DOHH2 (cell line): ENCODE measurements at regions not wholly inside any gene's neighbourhood (a gene's known extent, or its start where the extent isn't known, plus 50 kb on each side); places are given as distances from the start of the nearest gene placed in this dataset.
A peak's percentile ranks its signal among the peaks of the same experiment; 100 is the strongest.

Experiments used
- H3F3A ChIP-seq: fragments of 200-600 bp; sonication (generic), shearing (Covaris generic); 2 replicates; pipeline ENCODE4 v1.6.0; 2016; ENCODE audit warnings: antibody characterized with exemption, mild to moderate bottlenecking; ENCODE audit not compliant: control insufficient read depth, insufficient read depth
- H3K27ac ChIP-seq: fragments of 200-600 bp; sonication (generic); 2 replicates; pipeline ENCODE4 v1.5.1; 2014; ENCODE audit warnings: low read depth, mild to moderate bottlenecking, low read length, moderate library complexity
- H3K27me3 ChIP-seq: fragments of 200-600 bp; sonication (generic); 2 replicates; pipeline ENCODE4 v1.6.1; 2014; ENCODE audit warnings: mild to moderate bottlenecking, low read length, mixed read lengths; ENCODE audit not compliant: control insufficient read depth
- H3K36me3 ChIP-seq: fragments of 200-600 bp; sonication (generic); 2 replicates; pipeline ENCODE4 v1.6.1; 2014; ENCODE audit warnings: mild to moderate bottlenecking, low read length, moderate library complexity, mixed read lengths; ENCODE audit not compliant: control insufficient read depth
- H3K4me1 ChIP-seq: fragments of 200-600 bp; sonication (generic); 2 replicates; pipeline ENCODE4 v1.6.1; 2014; ENCODE audit warnings: mild to moderate bottlenecking, low read length, mixed read lengths; ENCODE audit not compliant: control insufficient read depth
- H3K4me2 ChIP-seq: fragments of 200-600 bp; sonication (generic); 2 replicates; pipeline ENCODE4 v1.6.0; 2014; ENCODE audit warnings: mild to moderate bottlenecking, low read length, moderate library complexity
- H3K4me3 ChIP-seq: fragments of 200-600 bp; sonication (generic); 2 replicates; pipeline ENCODE4 v1.5.1; 2014; ENCODE audit warnings: mild to moderate bottlenecking, low read length, mixed read lengths
- H3K79me2 ChIP-seq: fragments of 200-600 bp; sonication (generic); 2 replicates; pipeline ENCODE4 v1.6.1; 2014; ENCODE audit warnings: mild to moderate bottlenecking, low read length, mixed read lengths; ENCODE audit not compliant: control insufficient read depth
- H3K9me2 ChIP-seq: fragments of 200-600 bp; sonication (generic); replicated peaks from 2 replicates; pipeline ENCODE4 v1.6.1; 2014; ENCODE audit warnings: mild to moderate bottlenecking, low read length, mixed read lengths; ENCODE audit not compliant: control insufficient read depth
- H3K9me3 ChIP-seq: fragments of 200-600 bp; sonication (generic); 2 replicates; pipeline ENCODE4 v1.6.1; 2014; ENCODE audit warnings: antibody characterized with exemption, low read length, mixed read lengths; ENCODE audit not compliant: control insufficient read depth, insufficient read depth
- H4K20me1 ChIP-seq: fragments of 200-600 bp; sonication (generic); 2 replicates; pipeline ENCODE4 v1.6.0; 2014; ENCODE audit warnings: low read depth, mild to moderate bottlenecking, antibody characterized with exemption, low read length, moderate library complexity; ENCODE audit not compliant: control insufficient read depth, insufficient read depth
- EZH2phosphoT487 ChIP-seq: fragments of 200-600 bp; sonication (generic); IDR thresholded peaks from 2 replicates; pipeline ENCODE4 v1.6.1; 2017; ENCODE audit warnings: borderline replicate concordance, mild to moderate bottlenecking, antibody characterized with exemption, low read length, moderate library complexity, mixed read lengths
- TF ChIP-seq, protein P1 (sequence below): fragments of 200-600 bp; sonication (generic); IDR thresholded peaks from one replicate; pipeline ENCODE4 v1.5.1; 2014; ENCODE audit warnings: antibody characterized with exemption, mild to moderate bottlenecking, low read depth, low read length; ENCODE audit not compliant: poor library complexity, severe bottlenecking

DNA sequence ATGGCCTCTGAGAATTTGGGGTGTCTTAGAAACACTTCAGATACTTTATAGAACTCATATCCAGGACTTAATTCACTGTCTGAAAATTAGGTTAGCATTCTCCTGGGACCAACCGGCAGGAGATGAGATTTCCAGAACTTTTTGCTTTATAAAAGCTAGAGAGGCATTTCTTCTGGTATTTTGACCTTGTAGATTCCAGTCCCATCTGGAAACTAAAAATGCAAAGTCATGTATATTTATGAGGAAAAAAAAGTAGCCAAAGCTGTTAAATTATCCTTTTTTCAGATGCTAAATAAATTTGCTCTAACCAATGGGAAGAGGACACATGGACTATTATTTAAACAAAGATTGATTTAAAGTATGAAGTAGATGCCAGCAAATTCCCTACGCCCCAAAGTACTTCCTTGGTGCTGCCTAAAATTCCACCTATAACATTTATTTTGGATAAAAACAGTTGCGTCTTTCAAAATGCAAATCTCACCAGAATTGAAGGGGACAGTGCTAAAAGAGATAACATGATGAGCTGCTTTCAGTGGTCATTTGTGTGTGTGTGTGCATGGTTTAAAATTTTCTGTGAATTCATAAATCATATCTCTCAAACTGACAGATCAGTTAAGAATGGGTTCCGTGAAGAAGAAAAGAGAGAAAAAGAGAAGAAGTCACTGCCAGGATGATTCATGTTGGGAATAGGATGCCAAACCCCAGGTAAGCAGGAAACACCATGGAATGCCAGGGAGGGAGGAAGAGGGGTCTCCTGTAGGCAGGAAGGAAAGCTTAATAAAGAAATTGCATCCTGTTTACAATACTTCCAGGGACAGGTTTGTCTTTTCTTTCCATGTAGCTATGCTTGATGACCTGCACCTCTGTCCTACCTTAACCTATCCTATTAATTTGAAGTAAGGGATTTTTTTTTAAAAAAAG lies 97.7 kb upstream of the RGS6 start:
- H3K9me3 ChIP-seq, result no peaks in the 10 kb centered on the region
- no peaks in the 10 kb centered on the region for H4K20me1 ChIP-seq
- TF ChIP-seq EZH2phosphoT487, result no peak
- TF ChIP-seq, protein P1, sequence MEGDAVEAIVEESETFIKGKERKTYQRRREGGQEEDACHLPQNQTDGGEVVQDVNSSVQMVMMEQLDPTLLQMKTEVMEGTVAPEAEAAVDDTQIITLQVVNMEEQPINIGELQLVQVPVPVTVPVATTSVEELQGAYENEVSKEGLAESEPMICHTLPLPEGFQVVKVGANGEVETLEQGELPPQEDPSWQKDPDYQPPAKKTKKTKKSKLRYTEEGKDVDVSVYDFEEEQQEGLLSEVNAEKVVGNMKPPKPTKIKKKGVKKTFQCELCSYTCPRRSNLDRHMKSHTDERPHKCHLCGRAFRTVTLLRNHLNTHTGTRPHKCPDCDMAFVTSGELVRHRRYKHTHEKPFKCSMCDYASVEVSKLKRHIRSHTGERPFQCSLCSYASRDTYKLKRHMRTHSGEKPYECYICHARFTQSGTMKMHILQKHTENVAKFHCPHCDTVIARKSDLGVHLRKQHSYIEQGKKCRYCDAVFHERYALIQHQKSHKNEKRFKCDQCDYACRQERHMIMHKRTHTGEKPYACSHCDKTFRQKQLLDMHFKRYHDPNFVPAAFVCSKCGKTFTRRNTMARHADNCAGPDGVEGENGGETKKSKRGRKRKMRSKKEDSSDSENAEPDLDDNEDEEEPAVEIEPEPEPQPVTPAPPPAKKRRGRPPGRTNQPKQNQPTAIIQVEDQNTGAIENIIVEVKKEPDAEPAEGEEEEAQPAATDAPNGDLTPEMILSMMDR, result no peak
- no peak overlapping the region for H3K27ac ChIP-seq
- H3K9me2 ChIP-seq, result no peaks in the 10 kb centered on the region
- H3K27me3 ChIP-seq, result peaks cover 2% of the 10 kb centered on the region
- no peak overlapping the region for H3K4me3 ChIP-seq
- no peak overlapping the region for H3K4me2 ChIP-seq
- no peaks in the 10 kb centered on the region for H3K36me3 ChIP-seq
- no peaks in the 10 kb centered on the region for H3F3A ChIP-seq
- H3K4me1 ChIP-seq, result no peaks in the 10 kb centered on the region
- no peaks in the 10 kb centered on the region for H3K79me2 ChIP-seq

DNA sequence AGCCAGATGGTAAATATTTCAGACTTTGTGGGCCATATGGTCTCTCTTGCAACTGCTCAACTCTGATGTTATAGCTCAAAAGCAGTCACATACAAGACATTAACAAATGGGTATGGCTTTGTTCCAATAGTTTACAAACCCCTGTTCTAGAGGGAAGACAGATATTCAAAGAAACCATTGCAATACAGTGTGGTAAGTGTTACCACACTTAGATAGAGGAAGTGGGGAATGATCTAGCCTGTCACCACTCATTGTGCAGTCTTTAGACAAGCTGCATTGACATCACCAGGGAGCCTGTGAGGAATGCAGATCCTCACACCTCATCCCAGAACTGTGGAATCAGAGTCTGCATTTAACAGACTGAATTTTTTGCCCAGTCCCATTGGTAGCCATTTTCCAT lies 80.0 kb upstream of the RGS6 start:
- no peaks in the 10 kb centered on the region for H4K20me1 ChIP-seq
- no peaks in the 10 kb centered on the region for H3K27me3 ChIP-seq
- H3K9me3 ChIP-seq, result no peaks in the 10 kb centered on the region
- TF ChIP-seq, protein P1, result no peak
- no peak for TF ChIP-seq EZH2phosphoT487
- peaks cover 8% of the 10 kb centered on the region for H3K4me1 ChIP-seq
- no peaks in the 10 kb centered on the region for H3F3A ChIP-seq
- H3K36me3 ChIP-seq, result no peaks in the 10 kb centered on the region
- H3K79me2 ChIP-seq, result no peaks in the 10 kb centered on the region
- no peak overlapping the region for H3K4me3 ChIP-seq
- H3K27ac ChIP-seq, result no peak overlapping the region
- H3K9me2 ChIP-seq, result no peaks in the 10 kb centered on the region
- H3K4me2 ChIP-seq, result no peak overlapping the region

DNA sequence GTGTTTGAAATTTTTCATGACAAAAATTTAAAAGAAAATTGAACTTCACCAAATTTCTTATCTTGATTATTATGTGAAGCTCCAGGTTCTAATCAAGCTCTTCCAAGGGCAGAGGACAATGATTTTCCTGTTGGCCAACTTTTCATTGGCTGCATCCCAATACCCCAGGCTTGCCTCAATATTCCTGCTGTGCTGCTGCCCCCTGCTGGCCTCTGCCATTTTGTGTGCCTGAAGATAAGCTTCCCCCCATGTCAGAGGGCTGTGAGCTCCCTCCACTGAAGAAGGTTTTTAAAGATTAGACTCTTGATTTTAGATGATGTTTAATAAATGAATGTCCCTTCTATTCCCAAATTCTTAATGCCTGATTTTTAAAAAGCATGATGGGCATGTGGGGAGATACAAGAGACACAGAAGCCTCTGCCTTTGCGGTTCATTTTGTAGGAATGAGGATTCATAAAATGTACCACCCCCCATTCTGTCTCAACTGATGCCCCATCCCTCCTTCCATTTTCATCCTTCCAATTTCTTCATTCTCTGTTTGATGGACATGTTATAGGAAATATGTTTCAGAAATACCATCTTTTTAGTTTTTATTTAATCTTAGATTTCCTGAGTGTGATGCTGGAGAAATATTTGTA lies 76.7 kb upstream of the RGS6 start:
- peaks cover 8% of the 10 kb centered on the region for H3K4me1 ChIP-seq
- no peaks in the 10 kb centered on the region; the same call in 1 of the 2 replicates for H3K27me3 ChIP-seq
- no peaks in the 10 kb centered on the region for H3K79me2 ChIP-seq
- no peaks in the 10 kb centered on the region for H3K9me2 ChIP-seq
- H3K4me2 ChIP-seq, result no peak overlapping the region
- TF ChIP-seq, protein P1, result peak; percentile 85
- no peak for TF ChIP-seq EZH2phosphoT487
- no peak overlapping the region for H3K4me3 ChIP-seq
- no peaks in the 10 kb centered on the region for H3K36me3 ChIP-seq
- no peak overlapping the region for H3K27ac ChIP-seq
- H3K9me3 ChIP-seq, result no peaks in the 10 kb centered on the region
- H4K20me1 ChIP-seq, result no peaks in the 10 kb centered on the region
- H3F3A ChIP-seq, result no peaks in the 10 kb centered on the region
